Endothelial cell of umbilical vein (primary cell): ENCODE measurements at regions not wholly inside any gene's neighbourhood (a gene's known extent, or its start where the extent isn't known, plus 50 kb on each side); places are given as distances from the start of the nearest gene placed in this dataset.

Experiments
- BruUV-seq: library from RNA; stranded (reverse); fragments of 400-500 nt; replicated peaks from 2 replicates; lab custom pipeline; 2021; lab: Mats Ljungman, UMichigan
- CTCF ChIA-PET: fragments of 300-600, 350-600 bp; sonication (Branson Sonifier 250); formaldehyde crosslinking; loops from one replicate; lab custom pipeline; 2021; ENCODE audit warnings: antibody characterized with exemption, inconsistent platforms; lab: Charles Lee
- POLR2A ChIA-PET: fragments of 300-600, 350-600 bp; sonication (Branson Sonifier 250); formaldehyde crosslinking; loops from one replicate; lab custom pipeline; 2021; ENCODE audit warnings: antibody characterized with exemption, inconsistent platforms; lab: Charles Lee
- DNase-seq: peaks from one replicate; pipeline ENCODE4 v3.0.0-alpha.2; 2011; ENCODE audit warnings: low read depth, low spot score
- FAIRE-seq: peaks from 2 replicates; lab custom pipeline; 2011; peaks lifted over from hg19 to GRCh38; lab: Jason Lieb, UNC
- H2AFZ ChIP-seq: 2 replicates; pipeline ENCODE4 v1.6.0; 2012; ENCODE audit warnings: low read depth, low read length, control low read depth, inconsistent platforms
- H3K27ac ChIP-seq: 2 replicates; pipeline ENCODE4 v1.5.1; 2011; ENCODE audit warnings: low read depth, mild to moderate bottlenecking, control low read depth, low read length, moderate library complexity; ENCODE audit not compliant: insufficient read depth
- H3K27me3 ChIP-seq, 2 experiments: 2 replicates each; pipeline versions ENCODE4 v1.6.0 to v1.6.1; 2011; ENCODE audit warnings: low read length in 2 of 2, mixed read lengths in 1 of 2; ENCODE audit not compliant: control insufficient read depth in 2 of 2, insufficient read depth in 2 of 2
- H3K36me3 ChIP-seq, 2 experiments: 2 replicates in 1 of 2; 3 replicates in 1 of 2; pipeline ENCODE4 v1.5.1; 2011; ENCODE audit warnings: low read length in 2 of 2, mild to moderate bottlenecking in 1 of 2, moderate library complexity in 1 of 2; ENCODE audit not compliant: control insufficient read depth in 2 of 2, insufficient read depth in 2 of 2; ENCODE audit errors: extremely low read depth in 1 of 2
- H3K4me1 ChIP-seq: 3 replicates; pipeline ENCODE4 v1.5.1; 2011; ENCODE audit warnings: mild to moderate bottlenecking, low read length; ENCODE audit not compliant: control insufficient read depth, insufficient read depth; ENCODE audit errors: extremely low read depth
- H3K4me2 ChIP-seq: 2 replicates; pipeline ENCODE4 v1.6.1; 2011; ENCODE audit warnings: low read length, control low read depth, mixed read lengths; ENCODE audit not compliant: insufficient read depth
- H3K4me3 ChIP-seq, 3 experiments: fragments of 200-600 bp in 1 of 3; sonication (generic), shearing (Covaris generic) in 1 of 3; replicated peaks in 1 of 3; 2 replicates each; pipeline ENCODE4 v1.5.1; 2011 to 2016; ENCODE audit warnings: control low read depth in 3 of 3, low read length in 3 of 3, mild to moderate bottlenecking in 2 of 3, inconsistent platforms in 1 of 3, low read depth in 1 of 3, moderate library complexity in 1 of 3; ENCODE audit not compliant: insufficient read depth in 1 of 3
- H3K79me2 ChIP-seq: 2 replicates; pipeline ENCODE4 v1.6.0; 2012; ENCODE audit warnings: low read length, inconsistent platforms; ENCODE audit not compliant: control insufficient read depth, insufficient read depth
- H3K9ac ChIP-seq: replicated peaks from 2 replicates; pipeline ENCODE3; 2011; ENCODE audit warnings: low read length, control low read depth; ENCODE audit not compliant: insufficient read depth; ENCODE audit errors: extremely low read depth
- H3K9me1 ChIP-seq: replicated peaks from 3 replicates; pipeline ENCODE4 v1.6.0; 2011; ENCODE audit warnings: mild to moderate bottlenecking, low read length; ENCODE audit not compliant: control insufficient read depth, insufficient read depth; ENCODE audit errors: extremely low read depth
- H3K9me3 ChIP-seq: replicated peaks from 2 replicates; pipeline ENCODE4 v1.5.1; 2012; ENCODE audit warnings: low read length, inconsistent platforms; ENCODE audit not compliant: control insufficient read depth, insufficient read depth
- H4K20me1 ChIP-seq: replicated peaks from 2 replicates; pipeline ENCODE3; 2011; ENCODE audit warnings: mild to moderate bottlenecking, low read length; ENCODE audit not compliant: control insufficient read depth, insufficient read depth; ENCODE audit errors: extremely low read depth
- EZH2 ChIP-seq: IDR thresholded peaks from 2 replicates; pipeline ENCODE4 v1.6.1; 2012; ENCODE audit warnings: borderline replicate concordance, low read depth, mild to moderate bottlenecking, moderate library complexity, low read length, inconsistent platforms; ENCODE audit not compliant: severe bottlenecking
- FOS ChIP-seq: IDR thresholded peaks from 2 replicates; pipeline ENCODE4 v1.6.1; 2011; ENCODE audit warnings: mild to moderate bottlenecking, low read length, moderate library complexity, borderline replicate concordance; ENCODE audit not compliant: insufficient read depth
- GATA2 ChIP-seq: IDR thresholded peaks from 2 replicates; pipeline ENCODE4 v1.7.0; 2011; ENCODE audit warnings: low read depth, mild to moderate bottlenecking, moderate library complexity, mixed read lengths, low read length; ENCODE audit not compliant: insufficient read length, insufficient read depth
- JUN ChIP-seq: IDR thresholded peaks from 2 replicates; pipeline ENCODE4 v1.6.1; 2011; ENCODE audit warnings: borderline replicate concordance, low read depth; ENCODE audit not compliant: insufficient read length, insufficient read depth
- MAX ChIP-seq: IDR thresholded peaks from 2 replicates; pipeline ENCODE4 v1.6.1; 2011; ENCODE audit not compliant: insufficient read depth, insufficient read length
- MYC ChIP-seq: IDR thresholded peaks from one replicate; pipeline ENCODE4 v1.6.1; 2011; ENCODE audit warnings: mild to moderate bottlenecking, low read depth, low read length
- POLR2A ChIP-seq: IDR thresholded peaks from 2 replicates; pipeline ENCODE4 v1.6.1; 2012; ENCODE audit warnings: low read depth, mild to moderate bottlenecking, control low read depth, low read length
- POLR2AphosphoS5 ChIP-seq: IDR thresholded peaks from 2 replicates; pipeline ENCODE4 v1.6.1; 2012; ENCODE audit warnings: low read depth, mild to moderate bottlenecking, control low read depth, low read length, moderate library complexity; ENCODE audit not compliant: insufficient read depth
- dilution Hi-C: fragments of 300-500 bp; cut with MboI; formaldehyde crosslinking; loops from one replicate; pipeline ENCODE4 v1.15.0; 2019; ENCODE audit warnings: low sequenced_read_pairs; ENCODE audit not compliant: extremely low pct_ligation_motif_present
- intact Hi-C: fragments of 100-400 bp; cut with micrococcal nuclease; formaldehyde crosslinking; loops from one replicate; pipeline ENCODE4 v1.10.0; 2022
- TF ChIP-seq, protein P1 (sequence below), 2 donors: IDR thresholded peaks; 1 replicate in 1 of 2; 2 replicates in 1 of 2; pipeline ENCODE4 v1.5.1; 2011; ENCODE audit warnings: low read length in 2 of 2, mild to moderate bottlenecking in 2 of 2, moderate library complexity in 2 of 2, control low read depth in 1 of 2, inconsistent platforms in 1 of 2, low read depth in 1 of 2; ENCODE audit not compliant: insufficient read depth in 1 of 2; ENCODE audit errors: extremely low read depth in 1 of 2

- no peak overlapping the region for H2AFZ ChIP-seq
- H3K4me2 ChIP-seq, result no peak overlapping the region
- no peak for DNase-seq
- no peaks in the 10 kb centered on the region for H3K9me1 ChIP-seq
- intact Hi-C loops (no loop called here), dilution Hi-C loops (no loop called here)
- ChIA-PET CTCF (no interaction called here), POLR2A (no interaction called here)
- no peak overlapping the region for H3K4me3 ChIP-seq
- H3K9me3 ChIP-seq, result no peaks in the 10 kb centered on the region
- H3K9ac ChIP-seq, result no peak overlapping the region
- H3K36me3 ChIP-seq, result no peaks in the 10 kb centered on the region
- H3K27ac ChIP-seq, result no peak overlapping the region
- H4K20me1 ChIP-seq, result no peaks in the 10 kb centered on the region
- H3K27me3 ChIP-seq, result no peaks in the 10 kb centered on the region
- BruUV-seq, result no TSS peak
- no peak for FAIRE-seq
- H3K79me2 ChIP-seq, result no peaks in the 10 kb centered on the region
- no peak for TF ChIP-seq MYC
- TF ChIP-seq MAX, result no peak
- TF ChIP-seq EZH2, result no peak
- TF ChIP-seq, protein P1, sequence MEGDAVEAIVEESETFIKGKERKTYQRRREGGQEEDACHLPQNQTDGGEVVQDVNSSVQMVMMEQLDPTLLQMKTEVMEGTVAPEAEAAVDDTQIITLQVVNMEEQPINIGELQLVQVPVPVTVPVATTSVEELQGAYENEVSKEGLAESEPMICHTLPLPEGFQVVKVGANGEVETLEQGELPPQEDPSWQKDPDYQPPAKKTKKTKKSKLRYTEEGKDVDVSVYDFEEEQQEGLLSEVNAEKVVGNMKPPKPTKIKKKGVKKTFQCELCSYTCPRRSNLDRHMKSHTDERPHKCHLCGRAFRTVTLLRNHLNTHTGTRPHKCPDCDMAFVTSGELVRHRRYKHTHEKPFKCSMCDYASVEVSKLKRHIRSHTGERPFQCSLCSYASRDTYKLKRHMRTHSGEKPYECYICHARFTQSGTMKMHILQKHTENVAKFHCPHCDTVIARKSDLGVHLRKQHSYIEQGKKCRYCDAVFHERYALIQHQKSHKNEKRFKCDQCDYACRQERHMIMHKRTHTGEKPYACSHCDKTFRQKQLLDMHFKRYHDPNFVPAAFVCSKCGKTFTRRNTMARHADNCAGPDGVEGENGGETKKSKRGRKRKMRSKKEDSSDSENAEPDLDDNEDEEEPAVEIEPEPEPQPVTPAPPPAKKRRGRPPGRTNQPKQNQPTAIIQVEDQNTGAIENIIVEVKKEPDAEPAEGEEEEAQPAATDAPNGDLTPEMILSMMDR (IDR thresholded peaks at IDR 0.05; ENCODE audit: extremely low read depth in 1 of 2, insufficient read depth in 1 of 2, low read depth in 1 of 2, low read length in 2 of 2), result no peak
- no peak for TF ChIP-seq FOS
- no peak for TF ChIP-seq JUN
- no peak for TF ChIP-seq POLR2A
- TF ChIP-seq GATA2, result no peak
- TF ChIP-seq POLR2AphosphoS5, result no peak
- no peaks in the 10 kb centered on the region for H3K4me1 ChIP-seq
Observed at GRCh38 chr4:27141530-27141929, 280.9 kb downstream of the STIM2 start.
